ENCODE measurements at regions not wholly inside any gene's neighbourhood (a gene's known extent, or its start where the extent isn't known, plus 50 kb on each side); places are given as distances from the start of the nearest gene placed in this dataset.
"Not testable (repeated sequence)": the region's sequence is repeated elsewhere in the genome, so short reads cannot be mapped to it uniquely, and the experiment has no call there.

- Histone ChIP-seq H3K79me2 (ENCODE audit: insufficient read depth, low read depth, low read length) (no peaks in the 10 kb centered on the region), H3K4me1 (ENCODE audit: insufficient read depth, low read length, poor library complexity, severe bottlenecking) (no peaks in the 10 kb centered on the region), H4K20me1 (ENCODE audit: insufficient read depth, low read length) (no peaks in the 10 kb centered on the region), H2AFZ (ENCODE audit: low read length) (no peak overlapping the region), H3K9me3 (ENCODE audit: low read length) (no peaks in the 10 kb centered on the region), H3K4me3 (ENCODE audit: low read depth, low read length, poor library complexity, severe bottlenecking) (no peak overlapping the region), H3K9me2 (ENCODE audit: insufficient read depth, low read length) (no peaks in the 10 kb centered on the region), H3K36me3 (ENCODE audit: insufficient read depth, low read length) (no peaks in the 10 kb centered on the region), H3K27ac (ENCODE audit: low read depth, low read length, poor library complexity, severe bottlenecking) (no peak overlapping the region), H3K4me2 (ENCODE audit: low read length) (no peak overlapping the region)
- TF ChIP-seq, protein P1, sequence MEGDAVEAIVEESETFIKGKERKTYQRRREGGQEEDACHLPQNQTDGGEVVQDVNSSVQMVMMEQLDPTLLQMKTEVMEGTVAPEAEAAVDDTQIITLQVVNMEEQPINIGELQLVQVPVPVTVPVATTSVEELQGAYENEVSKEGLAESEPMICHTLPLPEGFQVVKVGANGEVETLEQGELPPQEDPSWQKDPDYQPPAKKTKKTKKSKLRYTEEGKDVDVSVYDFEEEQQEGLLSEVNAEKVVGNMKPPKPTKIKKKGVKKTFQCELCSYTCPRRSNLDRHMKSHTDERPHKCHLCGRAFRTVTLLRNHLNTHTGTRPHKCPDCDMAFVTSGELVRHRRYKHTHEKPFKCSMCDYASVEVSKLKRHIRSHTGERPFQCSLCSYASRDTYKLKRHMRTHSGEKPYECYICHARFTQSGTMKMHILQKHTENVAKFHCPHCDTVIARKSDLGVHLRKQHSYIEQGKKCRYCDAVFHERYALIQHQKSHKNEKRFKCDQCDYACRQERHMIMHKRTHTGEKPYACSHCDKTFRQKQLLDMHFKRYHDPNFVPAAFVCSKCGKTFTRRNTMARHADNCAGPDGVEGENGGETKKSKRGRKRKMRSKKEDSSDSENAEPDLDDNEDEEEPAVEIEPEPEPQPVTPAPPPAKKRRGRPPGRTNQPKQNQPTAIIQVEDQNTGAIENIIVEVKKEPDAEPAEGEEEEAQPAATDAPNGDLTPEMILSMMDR (conservative IDR thresholded peaks at IDR 0.05; ENCODE audit: low read length) = no peak
- no peak for TF ChIP-seq EZH2phosphoT487 (IDR thresholded peaks at IDR 0.05; ENCODE audit: borderline replicate concordance, low read depth, low read length)
- intact Hi-C loops (cut with micrococcal nuclease; ENCODE audit: unreplicated experiment) = no loop called here
- DNase-seq (ENCODE audit: low spot score) = no peak
- CTCF ChIA-PET (ENCODE audit: unreplicated experiment) = no interaction called here
- BruUV-seq (replicated peaks) = no TSS peak
- POLR2A ChIA-PET = no interaction called here
Measured at GRCh38 chr2:2775018-2775417, 443.9 kb upstream of the MYT1L start.

GRCh38 chr2:2773692-2774091 is 442.6 kb upstream of the MYT1L start:
- Histone ChIP-seq H3K4me2 (ENCODE audit: low read length) (no peak overlapping the region), H3K9me2 (ENCODE audit: insufficient read depth, low read length) (no peaks in the 10 kb centered on the region), H3K4me3 (ENCODE audit: low read depth, low read length, poor library complexity, severe bottlenecking) (no peak overlapping the region), H3K36me3 (ENCODE audit: insufficient read depth, low read length) (no peaks in the 10 kb centered on the region), H3K9me3 (ENCODE audit: low read length) (no peaks in the 10 kb centered on the region), H2AFZ (ENCODE audit: low read length) (no peak overlapping the region), H4K20me1 (ENCODE audit: insufficient read depth, low read length) (no peaks in the 10 kb centered on the region), H3K4me1 (ENCODE audit: insufficient read depth, low read length, poor library complexity, severe bottlenecking) (no peaks in the 10 kb centered on the region), H3K79me2 (ENCODE audit: insufficient read depth, low read depth, low read length) (no peaks in the 10 kb centered on the region), H3K27ac (ENCODE audit: low read depth, low read length, poor library complexity, severe bottlenecking) (no peak overlapping the region)
- no TSS peak for BruUV-seq (replicated peaks)
- CTCF ChIA-PET (ENCODE audit: unreplicated experiment) = no interaction called here
- no peak for DNase-seq (ENCODE audit: low spot score)
- TF ChIP-seq EZH2phosphoT487 (IDR thresholded peaks at IDR 0.05; ENCODE audit: borderline replicate concordance, low read depth, low read length) = no peak
- TF ChIP-seq, protein P1 (conservative IDR thresholded peaks at IDR 0.05; ENCODE audit: low read length) = no peak
- POLR2A ChIA-PET = no interaction called here
- intact Hi-C loops (cut with micrococcal nuclease; ENCODE audit: unreplicated experiment) = no loop called here

DNA sequence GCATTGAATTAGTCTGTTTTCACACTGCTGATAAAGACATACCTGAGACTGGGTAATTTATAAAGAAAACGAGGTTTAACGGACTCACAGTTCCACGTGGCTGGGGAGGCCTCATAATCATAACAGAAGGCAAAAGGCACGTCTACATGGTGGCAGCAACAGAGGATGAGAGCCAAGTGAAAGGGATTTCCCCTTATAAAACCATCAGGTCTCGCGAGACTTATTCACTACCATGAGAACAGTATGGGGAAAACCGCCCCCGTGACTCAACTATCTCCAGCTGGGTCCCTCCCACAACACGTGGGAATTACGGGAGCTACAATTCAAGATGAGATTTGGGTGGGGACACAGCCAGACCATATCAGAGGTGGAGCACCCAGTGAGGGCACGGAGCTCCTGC is 442.0 kb upstream of the MYT1L start:
- POLR2A ChIA-PET; DNase-seq (ENCODE audit: low spot score); H3K79me2 ChIP-seq (ENCODE audit: insufficient read depth, low read depth, low read length); intact Hi-C loops (cut with micrococcal nuclease; ENCODE audit: unreplicated experiment); H3K4me2 ChIP-seq (ENCODE audit: low read length); H3K36me3 ChIP-seq (ENCODE audit: insufficient read depth, low read length); H3K4me1 ChIP-seq (ENCODE audit: insufficient read depth, low read length, poor library complexity, severe bottlenecking); CTCF ChIA-PET (ENCODE audit: unreplicated experiment); H4K20me1 ChIP-seq (ENCODE audit: insufficient read depth, low read length); H3K9me3 ChIP-seq (ENCODE audit: low read length); BruUV-seq (replicated peaks); H3K27ac ChIP-seq (ENCODE audit: low read depth, low read length, poor library complexity, severe bottlenecking); H3K9me2 ChIP-seq (ENCODE audit: insufficient read depth, low read length); H2AFZ ChIP-seq (ENCODE audit: low read length); H3K4me3 ChIP-seq (ENCODE audit: low read depth, low read length, poor library complexity, severe bottlenecking): not testable (repeated sequence)
